ENCODE measurements at regions not wholly inside any gene's neighbourhood (a gene's known extent, or its start where the extent isn't known, plus 50 kb on each side); places are given as distances from the start of the nearest gene placed in this dataset.

- TF ChIP-seq CTCF (IDR thresholded peaks at IDR 0.05; ENCODE audit: insufficient read depth, low read length, poor library complexity, severe bottlenecking), result no peak
- no peak for TF ChIP-seq EZH2phosphoT487 (conservative IDR thresholded peaks at IDR 0.05; ENCODE audit: low read length)
These were observed 443.8 kb downstream of the GATA3 start for GRCh38 chr10:8498290-8498689.
